Hypothalamus (tissue), 51 donors: ENCODE measurements at regions not wholly inside any gene's neighbourhood (a gene's known extent, or its start where the extent isn't known, plus 50 kb on each side); places are given as distances from the start of the nearest gene placed in this dataset.
A peak's percentile ranks its signal among the peaks of the same experiment; 100 is the strongest.

Experiments used
- DNase-seq, 51 donors: peaks; one replicate each; lab custom pipeline; 2025; lab: John Stamatoyannopoulos, UW

DNA sequence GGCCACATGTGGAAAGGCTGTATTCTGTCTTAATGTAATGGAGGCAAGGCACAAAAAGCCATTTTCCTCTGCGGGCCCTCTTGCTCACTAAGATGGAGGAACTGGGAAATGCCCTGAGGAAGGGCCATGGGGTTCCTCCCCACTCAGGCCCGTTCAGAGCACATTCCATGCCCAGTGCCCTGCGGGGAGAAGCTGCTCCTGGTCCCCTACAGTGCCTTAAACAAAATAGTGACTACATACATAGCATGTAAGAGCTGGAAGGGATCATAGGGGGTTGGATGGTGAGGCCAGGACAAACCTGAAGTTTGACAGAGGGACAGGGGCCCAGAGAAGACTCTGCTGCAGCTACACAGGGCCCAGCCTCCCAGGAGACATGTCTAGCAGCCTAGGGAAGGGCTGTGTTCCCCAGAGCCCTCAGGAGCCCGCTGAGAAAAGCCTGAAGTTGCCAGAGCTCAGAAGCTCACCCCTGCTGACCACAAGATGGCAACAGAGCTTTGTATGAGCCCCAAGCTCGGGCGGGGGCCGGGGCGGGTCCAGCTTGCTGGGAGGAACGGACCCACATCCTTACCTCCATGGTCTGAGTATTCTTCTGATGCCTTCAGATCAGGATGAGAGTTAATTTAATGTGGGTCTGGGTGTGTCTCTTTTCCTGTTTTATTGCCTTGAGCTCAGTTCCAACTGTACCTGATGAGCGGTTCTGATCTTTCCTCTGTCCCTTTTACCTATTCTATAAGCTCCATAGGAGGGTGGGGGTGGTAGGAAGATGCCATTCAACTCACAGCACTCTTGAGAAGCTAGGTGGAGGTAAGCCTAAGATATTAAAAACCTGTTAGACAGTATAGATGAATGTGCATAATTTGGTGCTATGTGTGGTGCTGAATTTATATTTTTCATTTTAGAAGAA is 242.9 kb downstream of the CDC5L start:
- DNase-seq, result peak in 22 of 51 donors; percentile 5 to 38 (median 22)

DNA sequence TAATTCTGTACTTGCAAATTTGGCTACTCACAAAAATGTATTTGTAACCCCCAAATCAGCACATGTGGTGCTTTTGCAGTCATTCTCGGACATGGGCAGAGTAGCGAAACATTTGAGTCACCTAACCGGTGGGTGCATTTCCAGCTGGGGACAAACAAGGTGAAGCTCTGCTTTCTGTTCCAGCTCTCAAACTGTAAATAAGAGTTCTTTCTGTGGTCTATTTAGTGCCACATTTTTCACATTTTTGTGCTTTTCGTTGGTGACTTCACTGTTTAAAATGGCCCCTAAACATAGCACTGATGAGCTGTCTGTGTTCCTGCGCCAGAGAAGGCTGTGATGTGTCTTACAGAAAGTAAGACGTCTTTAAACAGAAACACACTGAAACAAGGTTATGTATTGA is 244.5 kb downstream of the CDC5L start:
- DNase-seq, result no peak

DNA sequence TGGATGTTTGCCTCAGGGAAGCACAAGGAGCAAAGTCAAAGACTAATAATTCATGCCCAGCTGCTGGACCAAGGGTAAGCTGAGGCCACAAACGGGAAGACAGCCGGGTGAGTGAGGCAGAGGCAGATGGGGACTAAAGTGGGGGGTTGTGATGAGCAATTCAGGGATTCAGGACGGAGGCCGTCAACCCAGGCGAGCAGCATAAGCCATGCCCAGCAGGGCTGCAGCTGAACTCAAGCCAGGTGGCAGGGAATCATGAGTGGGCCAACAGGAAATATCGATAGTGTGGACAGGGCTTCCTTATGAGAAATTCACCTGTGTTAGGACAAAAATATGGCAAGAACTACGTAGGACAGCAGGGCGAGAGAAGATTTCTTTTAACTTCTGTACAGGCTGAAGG is 246.8 kb downstream of the CDC5L start:
- DNase-seq, result no peak

DNA sequence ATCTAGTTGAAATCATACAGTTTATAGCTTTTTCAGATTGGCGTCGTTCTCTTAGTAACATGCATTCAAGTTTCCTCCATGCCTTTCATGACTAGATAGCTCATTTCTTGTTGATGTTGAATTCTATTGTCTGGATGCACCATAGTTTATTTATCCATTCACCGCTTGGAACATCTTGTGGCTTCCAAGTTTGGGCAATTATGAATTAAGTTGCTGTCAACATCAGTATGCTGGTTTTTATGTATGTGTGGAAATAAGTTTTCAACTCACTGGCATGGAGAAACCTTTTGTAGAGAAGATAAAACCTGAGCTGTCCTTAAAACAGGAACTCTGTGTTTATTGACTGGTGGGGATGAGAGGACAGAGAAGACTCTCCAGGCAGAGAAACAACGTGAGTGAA is 248.0 kb downstream of the CDC5L start:
- no peak for DNase-seq

DNA sequence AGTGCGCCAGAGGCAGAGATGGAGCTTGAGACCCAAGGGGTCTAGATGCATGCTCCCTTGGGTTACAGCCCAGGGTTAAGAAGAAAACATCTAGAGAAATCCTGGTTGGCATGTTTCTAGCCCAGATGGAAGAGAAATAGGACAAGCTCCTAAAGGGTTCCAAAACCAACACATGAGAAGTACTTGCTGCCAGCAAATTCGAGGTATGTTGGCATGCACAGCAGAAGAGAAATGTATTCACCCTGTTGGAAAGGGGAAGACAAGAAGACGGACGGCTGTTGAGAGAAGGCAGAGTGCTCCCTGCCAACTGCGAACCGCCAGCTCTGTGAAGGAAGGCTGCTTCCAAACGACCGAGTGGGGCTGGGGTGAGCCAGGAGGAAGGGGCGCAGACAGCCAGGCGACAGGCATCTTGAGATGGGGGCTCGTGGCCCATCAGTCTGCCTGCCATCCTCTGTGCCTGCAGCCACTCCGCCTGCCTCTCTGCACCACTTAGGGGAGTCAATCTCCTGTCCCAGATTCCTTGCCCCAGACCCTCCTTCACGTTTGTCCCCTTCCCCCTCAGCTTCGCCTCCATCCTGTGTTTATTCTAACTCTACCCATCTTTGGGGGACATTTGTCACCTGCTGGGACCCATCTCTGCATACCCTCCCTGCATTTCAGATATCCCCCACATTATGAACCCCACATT is 249.2 kb downstream of the CDC5L start:
- no peak for DNase-seq

DNA sequence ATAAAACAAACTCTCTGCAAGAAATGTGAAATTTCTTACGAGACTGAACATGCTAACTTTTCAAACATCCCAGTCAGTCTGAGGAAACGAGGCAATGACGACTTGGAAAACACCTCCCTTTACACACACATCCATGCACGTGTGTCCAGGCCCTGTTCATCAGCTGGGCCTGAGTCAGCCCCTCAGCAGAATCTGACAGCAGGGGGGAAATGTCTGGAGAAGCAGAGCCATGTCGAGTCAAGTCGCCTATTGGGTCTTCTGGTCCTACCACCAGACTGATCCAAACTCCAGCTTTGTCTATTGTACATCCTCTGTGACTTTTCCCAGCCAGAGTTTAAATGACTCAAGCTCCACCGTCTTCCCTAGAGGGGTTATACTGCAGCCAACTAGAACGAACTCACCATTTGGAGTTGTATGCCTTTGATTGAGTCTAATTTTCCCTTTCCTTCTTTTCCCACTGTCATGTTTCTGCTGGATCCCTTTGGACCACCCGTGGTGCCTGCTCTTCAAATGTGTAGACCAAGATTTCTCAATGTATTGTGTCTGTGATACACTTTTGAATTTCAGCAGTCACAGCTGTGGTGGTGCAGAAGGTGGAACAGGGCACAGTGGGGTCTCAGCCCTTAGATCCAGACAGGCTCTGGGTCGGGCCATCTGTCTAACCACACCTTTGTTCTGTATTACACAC is 254.0 kb downstream of the CDC5L start:
- no peak for DNase-seq

DNA sequence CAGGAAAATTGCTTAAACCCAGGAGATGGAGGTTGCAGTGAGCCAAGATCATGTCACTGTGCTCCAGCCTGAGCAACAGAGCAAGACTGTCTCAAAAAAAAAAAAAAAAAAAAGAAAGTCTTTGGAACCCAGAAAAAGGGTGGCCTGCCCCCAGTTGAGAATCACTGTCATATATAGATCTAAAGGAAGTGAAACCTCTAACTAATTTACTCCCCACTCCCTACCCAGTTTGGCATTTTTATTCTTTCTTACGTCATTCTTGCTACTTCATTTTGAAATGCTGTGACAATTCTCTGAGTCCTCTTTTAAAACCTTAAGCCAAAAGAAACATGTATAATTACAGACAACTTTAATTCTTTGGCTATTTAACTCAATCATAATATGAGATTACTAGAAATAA is 254.8 kb downstream of the CDC5L start:
- no peak for DNase-seq

DNA sequence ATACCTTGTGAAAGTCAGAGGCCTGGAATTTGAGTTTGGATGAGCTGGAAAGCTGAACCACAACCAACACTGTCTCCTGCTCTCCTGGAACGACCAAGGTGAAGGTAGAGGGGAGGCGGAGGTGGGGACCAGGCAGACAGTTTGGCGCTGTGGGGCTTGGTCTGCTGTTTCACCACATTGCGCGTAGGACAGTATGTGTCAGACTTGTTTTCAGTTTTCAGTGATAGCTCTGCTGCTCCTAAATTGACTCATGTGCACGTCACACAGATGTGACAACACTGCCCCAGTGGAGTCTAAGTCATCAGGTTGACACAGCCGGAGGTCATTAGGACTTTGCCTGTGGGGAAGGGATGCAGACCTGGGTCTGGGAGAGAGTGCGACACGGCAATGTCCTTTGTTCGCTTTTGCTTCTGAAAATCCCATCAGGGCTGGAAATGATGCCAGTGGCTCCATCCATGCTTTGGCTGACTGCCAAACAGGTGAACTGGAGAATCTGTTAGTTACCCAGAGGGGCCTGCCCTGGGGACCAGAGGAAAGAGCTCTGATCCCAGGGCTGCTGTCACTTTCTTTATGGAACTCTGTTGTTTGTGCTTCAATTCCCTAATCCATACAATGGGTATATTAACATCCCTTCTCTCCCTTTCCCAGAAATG is 255.5 kb downstream of the CDC5L start:
- DNase-seq, result no peak

DNA sequence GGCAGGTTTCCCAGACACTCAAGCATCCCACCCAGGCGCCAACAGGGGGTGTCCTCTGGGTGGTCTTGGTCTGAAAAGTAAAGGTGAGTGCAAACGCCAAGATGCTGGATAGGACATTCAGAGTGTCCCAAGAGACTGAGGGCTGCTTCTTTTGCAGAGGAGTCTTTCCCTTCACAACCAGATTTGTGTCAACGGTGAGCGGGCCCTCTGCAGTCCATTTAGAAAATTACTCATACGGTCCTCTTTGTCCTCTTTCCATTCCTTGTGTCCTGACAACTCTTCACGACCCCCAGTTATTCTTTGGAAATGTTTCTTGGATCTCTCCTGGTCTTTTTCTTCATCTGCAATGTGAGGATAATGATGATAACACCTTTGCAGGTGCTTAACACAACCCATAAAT is 257.8 kb downstream of the CDC5L start:
- DNase-seq, result no peak

DNA sequence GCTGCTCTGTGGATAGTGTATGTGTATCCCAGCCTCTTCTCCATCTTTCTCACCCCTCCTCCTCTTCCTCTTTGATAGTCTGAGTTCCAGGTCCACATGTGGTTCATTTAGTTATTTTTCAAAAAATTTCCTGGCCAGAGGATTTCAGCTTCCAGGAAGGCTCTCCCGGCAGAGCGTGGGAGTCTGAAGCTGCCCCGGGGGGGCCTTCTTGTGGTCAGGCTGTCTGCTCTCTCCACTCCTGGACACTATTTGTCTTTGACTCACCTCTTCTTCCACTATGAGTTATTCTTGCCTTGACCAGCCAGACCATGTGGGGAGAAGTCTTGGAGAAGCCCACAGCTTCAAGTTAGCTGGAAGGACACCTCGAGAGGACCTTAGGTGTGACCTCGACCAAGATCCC is 258.8 kb downstream of the CDC5L start:
- DNase-seq, result no peak

DNA sequence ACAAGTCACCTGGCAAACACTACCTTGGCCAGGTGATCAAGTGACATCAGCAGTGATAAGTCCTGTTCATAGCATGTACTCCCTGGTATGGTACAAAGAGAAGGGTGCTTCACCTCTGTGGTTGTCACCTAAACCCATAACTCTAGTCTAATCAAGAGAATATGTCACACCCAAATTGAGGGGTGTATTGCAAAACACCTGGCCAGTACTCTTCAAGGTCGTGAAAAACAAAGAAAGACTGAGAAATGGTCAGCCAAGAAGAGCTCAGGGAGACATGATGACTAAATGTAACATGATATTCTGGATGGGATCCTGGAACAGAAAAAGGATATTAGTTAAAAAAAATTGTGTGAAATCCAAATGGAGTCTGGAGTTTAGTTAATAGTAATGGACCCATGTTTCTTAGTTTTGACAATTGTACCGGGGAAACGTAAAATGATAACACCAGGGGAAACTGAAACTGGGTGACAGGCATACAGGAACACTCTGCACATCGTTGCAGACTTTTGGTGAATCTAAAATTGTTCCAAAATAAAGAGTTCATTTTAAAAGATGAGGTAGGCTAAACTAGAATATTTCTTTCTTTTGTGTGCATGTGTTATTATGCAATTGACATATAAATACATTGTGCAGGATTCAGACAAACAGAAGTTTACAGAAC is 262.0 kb downstream of the CDC5L start:
- no peak for DNase-seq

DNA sequence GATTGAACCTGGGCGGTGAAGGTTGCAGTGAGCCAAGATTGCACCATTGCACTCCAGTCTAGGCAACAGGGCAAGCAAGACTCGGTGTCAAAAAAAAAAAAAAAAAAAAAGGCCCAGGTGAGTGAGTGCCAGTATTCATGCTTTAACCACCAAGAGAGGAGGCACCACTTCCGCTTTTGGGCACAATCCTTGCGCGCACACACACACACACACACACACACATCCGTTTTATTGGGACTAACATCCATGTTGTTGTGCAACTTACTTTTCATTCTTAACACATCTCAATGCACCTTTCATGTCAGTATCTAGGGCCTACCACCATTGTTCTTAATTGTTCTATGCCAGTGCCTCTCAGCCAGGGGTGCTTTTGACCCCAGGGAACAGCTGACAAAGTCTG is 263.0 kb downstream of the CDC5L start:
- no peak for DNase-seq

DNA sequence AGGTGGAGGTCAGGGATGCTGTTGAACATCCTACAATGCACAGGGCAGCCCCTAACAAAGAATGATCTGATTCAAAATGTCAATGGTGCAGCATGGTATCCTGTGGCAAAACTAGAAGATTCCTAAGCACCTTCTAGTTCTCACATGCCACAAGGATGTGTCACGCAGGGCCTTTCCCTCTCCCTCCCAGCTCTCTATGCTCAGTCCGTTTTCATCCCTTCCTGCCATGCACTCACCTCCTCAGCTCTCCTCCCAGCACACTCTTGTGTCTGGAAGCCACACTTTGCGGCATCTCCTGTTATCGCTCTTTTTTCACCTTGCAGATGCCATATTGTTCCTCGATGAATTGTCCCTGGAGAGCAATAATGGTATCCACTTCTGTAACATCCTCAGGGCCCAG is 263.4 kb downstream of the CDC5L start:
- DNase-seq, result no peak

DNA sequence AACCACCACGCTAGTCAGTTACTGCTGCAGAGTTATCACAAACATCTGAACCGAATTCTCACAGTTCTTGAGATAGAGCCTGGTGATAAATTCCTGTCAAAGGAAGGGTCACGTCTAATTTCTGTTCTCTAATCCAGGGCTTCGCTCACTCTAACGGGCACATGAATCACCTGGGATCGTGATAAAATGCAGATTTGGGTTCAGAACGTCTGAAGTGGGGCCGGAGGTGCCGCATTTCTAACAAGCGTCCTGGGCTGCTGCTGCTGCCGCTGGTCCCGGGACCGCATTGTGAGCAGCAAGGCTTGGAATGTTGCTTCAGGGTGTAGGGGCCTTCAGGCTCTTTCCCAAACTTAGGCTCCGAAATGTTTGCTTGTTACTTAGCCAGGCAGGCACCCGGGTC is 264.1 kb downstream of the CDC5L start:
- DNase-seq, result no peak

DNA sequence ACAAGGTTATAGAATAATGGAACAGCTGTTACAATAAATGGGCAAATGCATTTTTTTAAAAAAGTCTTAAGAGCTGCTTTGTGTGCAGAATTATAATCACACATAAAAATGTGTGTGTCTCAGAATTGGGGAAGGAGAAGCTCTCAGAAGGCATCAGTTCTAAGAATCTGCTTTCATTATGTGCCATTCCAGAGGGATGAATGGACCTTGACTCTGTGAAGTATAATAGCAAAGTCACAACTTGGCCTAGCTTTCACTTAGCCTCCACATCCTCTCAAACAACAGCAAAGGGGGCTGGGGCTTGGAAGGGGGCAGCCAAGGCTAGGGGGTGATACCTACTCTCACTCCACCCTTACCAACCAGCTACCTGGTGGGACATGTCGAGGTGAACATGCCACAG is 265.0 kb downstream of the CDC5L start:
- no peak for DNase-seq

DNA sequence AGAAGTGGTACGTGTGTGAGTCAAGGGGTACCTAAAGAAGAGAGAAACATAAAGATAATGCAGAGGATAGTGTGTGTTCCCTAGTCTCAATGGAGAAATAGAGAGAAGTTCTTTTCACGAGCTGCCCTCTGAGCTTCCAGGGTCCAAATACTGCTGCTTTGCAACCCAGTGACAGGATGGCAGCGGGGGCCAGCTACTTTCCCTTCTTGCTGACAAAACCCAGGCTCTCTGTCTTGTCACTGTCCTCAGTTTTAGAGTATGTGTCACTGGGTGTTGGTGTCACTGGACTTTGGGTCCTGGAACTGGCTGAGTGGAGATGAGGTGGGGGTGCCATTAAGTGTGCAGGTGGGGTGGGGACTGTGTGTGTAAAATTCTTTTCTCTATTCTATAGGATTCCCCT is 265.6 kb downstream of the CDC5L start:
- DNase-seq, result no peak

DNA sequence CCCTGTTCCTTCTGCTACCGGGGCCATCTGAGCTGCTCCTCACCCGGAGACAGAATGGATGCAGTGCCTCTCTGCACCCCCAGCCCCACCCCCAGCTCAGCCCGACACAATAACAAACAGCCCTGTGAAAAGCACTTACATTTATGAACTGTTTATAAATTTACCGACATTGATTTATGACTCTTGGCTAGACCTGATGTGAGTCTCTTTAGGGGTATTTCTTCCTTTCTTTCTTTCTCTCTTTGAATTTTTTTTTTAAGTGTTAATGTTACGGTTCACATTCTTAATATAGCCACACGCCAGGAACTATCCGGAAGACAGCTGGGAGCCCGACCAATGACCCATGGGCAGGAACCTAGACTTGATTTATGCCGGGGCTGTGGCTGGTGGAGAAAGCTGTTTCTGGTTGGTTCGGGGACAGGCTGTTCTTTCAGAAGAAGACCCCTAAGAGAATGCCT is 266.3 kb downstream of the CDC5L start:
- DNase-seq, result no peak

DNA sequence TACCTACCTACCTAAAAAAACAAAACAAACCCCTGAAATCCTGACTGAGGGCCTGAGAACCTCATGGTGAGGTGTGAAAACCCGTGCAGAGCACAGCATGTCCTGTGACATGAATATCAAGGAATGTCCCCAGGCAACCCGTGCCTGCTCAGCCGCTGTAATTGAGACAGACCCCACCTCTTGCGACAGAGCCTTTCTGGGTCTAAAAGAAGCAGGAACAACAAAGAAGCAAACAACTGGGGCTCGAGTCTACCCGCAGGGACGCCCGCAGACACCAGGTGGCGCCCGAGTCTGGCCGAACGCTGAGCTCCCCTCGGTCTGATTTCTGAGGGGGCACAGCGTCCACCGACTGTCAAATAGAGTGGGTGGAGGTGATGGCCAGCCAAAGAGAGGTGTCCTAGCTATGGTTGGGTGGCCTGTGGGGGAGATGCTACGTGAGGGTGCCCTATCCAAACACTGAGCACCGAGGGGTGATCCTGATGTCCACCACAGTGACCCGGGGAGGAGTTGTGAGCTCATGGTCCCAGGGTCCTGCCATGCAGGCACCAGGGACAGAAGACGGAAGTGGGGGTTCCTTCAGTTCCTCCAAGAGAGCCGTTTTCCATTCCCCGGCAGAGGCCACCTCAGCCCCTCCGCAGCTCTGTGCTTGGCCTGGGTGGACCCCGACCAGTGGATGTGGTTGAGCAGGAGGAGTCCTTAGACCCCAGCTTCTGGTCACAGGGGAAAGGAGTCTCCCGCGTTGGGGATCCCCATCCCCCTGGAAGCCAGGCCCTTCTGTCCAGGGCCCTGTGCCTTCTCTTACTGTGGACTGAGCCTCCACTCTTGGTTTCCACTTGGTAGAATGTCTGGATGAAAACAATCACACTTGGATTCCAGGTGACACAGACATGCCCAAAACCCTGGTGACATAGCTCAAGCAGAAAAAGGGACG is 268.2 kb downstream of the CDC5L start:
- DNase-seq, result peak in 49 of 51 donors; percentile 3 to 75 (median 46)

DNA sequence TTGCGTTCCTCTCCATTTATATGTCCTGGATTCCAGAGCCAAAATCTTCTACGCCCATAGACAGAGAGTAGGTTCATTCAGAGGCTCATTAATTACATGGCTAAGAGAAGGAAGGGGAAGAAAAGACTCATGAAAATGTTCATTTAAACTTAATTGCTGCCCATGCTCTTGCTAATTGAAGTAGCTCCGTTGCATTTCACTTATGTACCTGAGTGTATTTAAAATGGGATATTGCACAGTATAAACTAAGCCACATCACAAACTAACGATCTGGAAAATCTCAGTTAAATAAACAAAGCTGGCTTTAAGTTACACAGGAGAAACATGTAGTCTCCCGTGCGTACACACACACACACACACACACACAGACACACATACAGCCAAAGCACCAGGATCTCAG is 269.2 kb downstream of the CDC5L start:
- DNase-seq, result no peak
